Fibroblast of lung (primary cell): ENCODE measurements at regions not wholly inside any gene's neighbourhood (a gene's known extent, or its start where the extent isn't known, plus 50 kb on each side); places are given as distances from the start of the nearest gene placed in this dataset.

ENCODE experiments used
- DNase-seq, 2 donors: peaks; one replicate each; pipeline versions ENCODE4 v3.0.0 to v3.0.0-alpha.2; 2010; ENCODE audit warnings: low read depth in 2 of 2
- H2AFZ ChIP-seq: 2 replicates; pipeline ENCODE4 v1.5.1; 2012; ENCODE audit warnings: low read length, control low read depth, inconsistent platforms
- H3K27ac ChIP-seq: 2 replicates; pipeline ENCODE4 v1.5.1; 2011; ENCODE audit warnings: low read length, control low read depth; ENCODE audit not compliant: insufficient read depth
- H3K27me3 ChIP-seq: 2 replicates; pipeline ENCODE4 v1.5.1; 2011; ENCODE audit warnings: mild to moderate bottlenecking, low read length; ENCODE audit not compliant: control insufficient read depth, insufficient read depth
- H3K36me3 ChIP-seq: 2 replicates; pipeline ENCODE4 v1.5.1; 2011; ENCODE audit warnings: low read length; ENCODE audit not compliant: control insufficient read depth, insufficient read depth
- H3K4me1 ChIP-seq: 2 replicates; pipeline ENCODE4 v1.5.1; 2011; ENCODE audit warnings: low read length; ENCODE audit not compliant: control insufficient read depth, insufficient read depth; ENCODE audit errors: extremely low read depth
- H3K4me2 ChIP-seq: 2 replicates; pipeline ENCODE4 v1.5.1; 2011; ENCODE audit warnings: low read length, control low read depth; ENCODE audit not compliant: insufficient read depth; ENCODE audit errors: extremely low read depth
- H3K4me3 ChIP-seq, 4 experiments: fragments of 200-600 bp in 1 of 4; sonication (generic) in 1 of 4; replicated peaks in 1 of 4; 2 replicates each; pipeline ENCODE4 v1.5.1; 2011 to 2016; ENCODE audit warnings: low read length in 4 of 4, low read depth in 3 of 4, mild to moderate bottlenecking in 3 of 4, control low read depth in 2 of 4, inconsistent platforms in 1 of 4, mixed read lengths in 1 of 4; ENCODE audit not compliant: insufficient read depth in 1 of 4; ENCODE audit errors: control extremely low read depth in 1 of 4
- H3K79me2 ChIP-seq: 2 replicates; pipeline ENCODE4 v1.5.1; 2012; ENCODE audit warnings: mild to moderate bottlenecking, low read length, inconsistent platforms; ENCODE audit not compliant: control insufficient read depth, insufficient read depth
- H3K9ac ChIP-seq: 2 replicates; pipeline ENCODE4 v1.5.1; 2011; ENCODE audit warnings: mild to moderate bottlenecking, low read length, control low read depth; ENCODE audit not compliant: insufficient read depth
- H3K9me3 ChIP-seq: 2 replicates; pipeline ENCODE4 v1.5.1; 2012; ENCODE audit warnings: low read depth, low read length; ENCODE audit not compliant: control insufficient read depth, insufficient read depth
- H4K20me1 ChIP-seq: 2 replicates; pipeline ENCODE4 v1.5.1; 2011; ENCODE audit warnings: low read length; ENCODE audit not compliant: control insufficient read depth, insufficient read depth; ENCODE audit errors: extremely low read depth
- CTCF ChIP-seq, 2 donors: IDR thresholded peaks in 1 of 2; conservative IDR thresholded peaks in 1 of 2; 1 replicate in 1 of 2; 2 replicates in 1 of 2; pipeline ENCODE4 v1.5.1; 2011 to 2012; ENCODE audit warnings: low read length in 2 of 2, control low read depth in 1 of 2, inconsistent platforms in 1 of 2, low read depth in 1 of 2, mild to moderate bottlenecking in 1 of 2
- EZH2 ChIP-seq: IDR thresholded peaks from 2 replicates; pipeline ENCODE4 v1.5.1; 2012; ENCODE audit warnings: low read length, control low read depth, mild to moderate bottlenecking; ENCODE audit errors: missing control alignments

- Histone ChIP-seq H3K4me1 (no peaks in the 10 kb centered on the region), H3K4me3 (no peak overlapping the region), H3K27ac (no peak overlapping the region), H3K9me3 (no peaks in the 10 kb centered on the region), H2AFZ (no peak overlapping the region), H3K79me2 (no peaks in the 10 kb centered on the region), H3K4me2 (no peak overlapping the region), H3K36me3 (no peaks in the 10 kb centered on the region), H3K27me3 (no peaks in the 10 kb centered on the region), H3K9ac (no peak overlapping the region), H4K20me1 (no peaks in the 10 kb centered on the region)
- DNase-seq, result no peak
- TF ChIP-seq CTCF (conservative IDR thresholded peaks at IDR 0.05 in 1 of 2, IDR thresholded peaks at IDR 0.05 in 1 of 2; ENCODE audit: low read depth in 1 of 2, low read length in 2 of 2) (no peak), EZH2 (no peak)
Observed at GRCh38 chr3:5445676-5446201, 258.2 kb downstream of the EDEM1 start.

GRCh38 chr3:5448246-5448645, 260.7 kb downstream of the EDEM1 start:
- TF ChIP-seq EZH2, result no peak
- TF ChIP-seq CTCF (conservative IDR thresholded peaks at IDR 0.05 in 1 of 2, IDR thresholded peaks at IDR 0.05 in 1 of 2; ENCODE audit: low read depth in 1 of 2, low read length in 2 of 2), result no peak
- H3K4me1 ChIP-seq, result no peaks in the 10 kb centered on the region
- H3K27me3 ChIP-seq, result no peaks in the 10 kb centered on the region
- H3K9me3 ChIP-seq, result no peaks in the 10 kb centered on the region
- no peak overlapping the region for H3K9ac ChIP-seq
- no peaks in the 10 kb centered on the region for H3K36me3 ChIP-seq
- H4K20me1 ChIP-seq, result no peaks in the 10 kb centered on the region
- H2AFZ ChIP-seq, result no peak overlapping the region
- H3K4me2 ChIP-seq, result no peak overlapping the region
- no peaks in the 10 kb centered on the region for H3K79me2 ChIP-seq
- DNase-seq, result no peak
- H3K4me3 ChIP-seq, result no peak overlapping the region
- no peak overlapping the region for H3K27ac ChIP-seq

GRCh38 chr3:5448816-5449215, 261.3 kb downstream of the EDEM1 start:
- Histone ChIP-seq H3K4me2 (no peak overlapping the region), H3K79me2 (no peaks in the 10 kb centered on the region), H3K4me1 (no peaks in the 10 kb centered on the region), H2AFZ (no peak overlapping the region), H3K36me3 (no peaks in the 10 kb centered on the region), H4K20me1 (no peaks in the 10 kb centered on the region), H3K4me3 (no peak overlapping the region), H3K9me3 (no peaks in the 10 kb centered on the region), H3K27ac (no peak overlapping the region), H3K27me3 (no peaks in the 10 kb centered on the region), H3K9ac (no peak overlapping the region)
- no peak for DNase-seq
- no peak for TF ChIP-seq EZH2
- TF ChIP-seq CTCF (conservative IDR thresholded peaks at IDR 0.05 in 1 of 2, IDR thresholded peaks at IDR 0.05 in 1 of 2; ENCODE audit: low read depth in 1 of 2, low read length in 2 of 2), result no peak
